ENCODE measurements at regions not wholly inside any gene's neighbourhood (a gene's known extent, or its start where the extent isn't known, plus 50 kb on each side); places are given as distances from the start of the nearest gene placed in this dataset.

DNA sequence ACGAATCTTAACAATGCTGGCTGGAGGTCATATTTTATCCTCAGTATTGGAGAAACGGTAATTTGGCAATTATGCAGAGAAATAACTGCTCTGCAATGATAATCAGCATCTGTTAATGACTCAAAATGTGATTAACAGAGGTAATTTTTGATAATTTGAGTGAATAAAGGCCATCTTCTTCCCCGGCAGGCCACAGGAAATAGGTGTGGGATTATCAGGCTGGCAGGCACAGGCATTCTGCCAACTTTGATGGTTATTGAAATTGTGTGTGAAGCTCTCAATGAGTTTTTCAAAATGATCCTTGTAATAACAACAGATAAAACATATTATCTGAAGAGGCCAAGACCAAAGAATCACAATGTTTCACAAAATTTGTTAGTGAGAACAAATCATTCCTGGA lies 309.0 kb downstream of the PTGER3 start:
- H3K4me3 ChIP-seq (ENCODE audit: extremely low read depth in 1 of 4, insufficient read depth in 2 of 4, low read depth in 3 of 4, low read length in 4 of 4) = no peak overlapping the region
- no peak overlapping the region for H2BK5ac ChIP-seq (ENCODE audit: low read depth, low read length)
- H3K9ac ChIP-seq (replicated peaks in 1 of 4; ENCODE audit: extremely low read depth in 1 of 4, low read depth in 3 of 4, low read length in 3 of 4) = no peak overlapping the region
- 90% methylated on average over 3 of the region's 3 CpGs; no CpG with 5 or more reads in 1 of the 2 experiments for WGBS, 2 experiments (ENCODE audit: extremely low coverage in 1 of 2, insufficient coverage in 1 of 2, insufficient read length in 1 of 2, insufficient replicate concordance in 2 of 2, low coverage in 1 of 2, low lambda C conversion rate in 2 of 2, missing lambda C conversion rate in 1 of 2)
- H4K5ac ChIP-seq (ENCODE audit: insufficient read length, low read depth, low read length) = no peak overlapping the region
- H4K20me1 ChIP-seq (replicated peaks in 1 of 2; ENCODE audit: control insufficient read depth in 1 of 2, insufficient read depth in 2 of 2, low read length in 2 of 2) = no peaks in the 10 kb centered on the region
- no peaks in the 10 kb centered on the region for H3K23me2 ChIP-seq (ENCODE audit: low read depth, low read length)
- no peak overlapping the region for H3K18ac ChIP-seq (ENCODE audit: extremely low read depth, low read length)
- H3K27ac ChIP-seq (ENCODE audit: low read depth, low read length) = no peak overlapping the region
- FAIRE-seq = no peak
- H3K56ac ChIP-seq (replicated peaks; ENCODE audit: insufficient read length, low read depth, low read length) = no peak overlapping the region
- H2BK120ac ChIP-seq (replicated peaks; ENCODE audit: low read depth, low read length) = no peak overlapping the region
- H3K9me3 ChIP-seq (ENCODE audit: insufficient read depth in 2 of 2, low read depth in 1 of 2, low read length in 1 of 2) = peaks cover 0 to 4% of the 10 kb centered on the region in 2 experiments; a peak in 1 of 4 replicates
- no peaks in the 10 kb centered on the region for H3K4me1 ChIP-seq (replicated peaks in 1 of 4; ENCODE audit: control insufficient read depth in 3 of 4, insufficient read depth in 4 of 4, low read length in 3 of 4)
- no peaks in the 10 kb centered on the region for H3K36me3 ChIP-seq (ENCODE audit: control insufficient read depth in 2 of 4, insufficient read depth in 4 of 4, low read length in 3 of 4)
- no peak overlapping the region for H2BK20ac ChIP-seq (ENCODE audit: low read length)
- H3K27me3 ChIP-seq (replicated peaks in 1 of 4; ENCODE audit: control insufficient read depth in 3 of 4, extremely low read depth in 1 of 4, insufficient read depth in 3 of 4, low read length in 3 of 4) = no peaks in the 10 kb centered on the region
- no peak overlapping the region for H4K91ac ChIP-seq (replicated peaks; ENCODE audit: insufficient read length, low read length)
- H3K79me2 ChIP-seq (ENCODE audit: control insufficient read depth in 1 of 2, insufficient read depth in 2 of 2, low read length in 2 of 2) = no peaks in the 10 kb centered on the region
- H2AK5ac ChIP-seq (ENCODE audit: low read depth, low read length) = no peak overlapping the region
- ChIA-PET POLR2A (ENCODE audit: partially characterized antibody) (no interaction called here), CTCF (ENCODE audit: partially characterized antibody) (interaction anchor here (1.0 to 1.3 kb wide), 2 partner anchors 12 to 62 kb away, joined by 3 to 4 read pairs; no protein-coding TSS in a partner anchor)
- no peak overlapping the region for H2BK15ac ChIP-seq (ENCODE audit: low read length)
- no peak for DNase-seq (ENCODE audit: low read depth in 1 of 2, low spot score in 2 of 2)
- no peak overlapping the region for H3K4me2 ChIP-seq (ENCODE audit: insufficient read depth in 1 of 2, low read depth in 2 of 2, low read length in 2 of 2)
- no peak for TF ChIP-seq ZNF274 (IDR thresholded peaks at IDR 0.05; ENCODE audit: borderline replicate concordance, extremely low read depth, low read length)
- no peak for TF ChIP-seq CEBPB (IDR thresholded peaks at IDR 0.05; ENCODE audit: low read depth, low read length)
- TF ChIP-seq, protein P1, sequence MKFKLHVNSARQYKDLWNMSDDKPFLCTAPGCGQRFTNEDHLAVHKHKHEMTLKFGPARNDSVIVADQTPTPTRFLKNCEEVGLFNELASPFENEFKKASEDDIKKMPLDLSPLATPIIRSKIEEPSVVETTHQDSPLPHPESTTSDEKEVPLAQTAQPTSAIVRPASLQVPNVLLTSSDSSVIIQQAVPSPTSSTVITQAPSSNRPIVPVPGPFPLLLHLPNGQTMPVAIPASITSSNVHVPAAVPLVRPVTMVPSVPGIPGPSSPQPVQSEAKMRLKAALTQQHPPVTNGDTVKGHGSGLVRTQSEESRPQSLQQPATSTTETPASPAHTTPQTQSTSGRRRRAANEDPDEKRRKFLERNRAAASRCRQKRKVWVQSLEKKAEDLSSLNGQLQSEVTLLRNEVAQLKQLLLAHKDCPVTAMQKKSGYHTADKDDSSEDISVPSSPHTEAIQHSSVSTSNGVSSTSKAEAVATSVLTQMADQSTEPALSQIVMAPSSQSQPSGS (IDR thresholded peaks at IDR 0.05; ENCODE audit: low read length) = no peak
- no peak for TF ChIP-seq TEAD4 (IDR thresholded peaks at IDR 0.05; ENCODE audit: low read depth, low read length)
- TF ChIP-seq ASH2L (IDR thresholded peaks at IDR 0.05; ENCODE audit: low read length) = no peak
- no peak for TF ChIP-seq NRF1 (IDR thresholded peaks at IDR 0.05; ENCODE audit: low read depth, low read length)
- TF ChIP-seq POU5F1 (IDR thresholded peaks at IDR 0.05; ENCODE audit: low read depth, low read length) = no peak
- no peak for TF ChIP-seq BACH1 (IDR thresholded peaks at IDR 0.05; ENCODE audit: low read length)
- H2BK12ac ChIP-seq (ENCODE audit: low read depth, low read length) = no peak overlapping the region
- no peak overlapping the region for H3K14ac ChIP-seq (ENCODE audit: insufficient read length)
- H3K79me1 ChIP-seq (ENCODE audit: low read depth, low read length) = no peaks in the 10 kb centered on the region
- no peak overlapping the region for H3K4ac ChIP-seq (replicated peaks; ENCODE audit: insufficient read length, low read depth, low read length)
- no peak overlapping the region for H3K23ac ChIP-seq (ENCODE audit: insufficient read length)
- no peak overlapping the region for H2AFZ ChIP-seq (ENCODE audit: low read length)
- no peak overlapping the region for H4K8ac ChIP-seq (ENCODE audit: extremely low read depth, insufficient read depth, low read length)
